Aorta (tissue), 5 donors: ENCODE measurements at regions not wholly inside any gene's neighbourhood (a gene's known extent, or its start where the extent isn't known, plus 50 kb on each side); places are given as distances from the start of the nearest gene placed in this dataset.
A peak's percentile ranks its signal among the peaks of the same experiment; 100 is the strongest.

ENCODE experiments used
- ATAC-seq: fragments of 200-7000 bp; cut with Tn5 transposase; one replicate; pipeline ENCODE4 v1.9.1; 2022; ENCODE audit warnings: moderate library complexity; ENCODE audit not compliant: low FRiP score
- DNase-seq, 2 donors: peaks; one replicate each; pipeline ENCODE4 v3.0.0-alpha.2; 2020
- H3K27ac ChIP-seq, 2 donors: one replicate each; pipeline ENCODE4 v1.5.1; 2013; ENCODE audit warnings: low read length in 2 of 2, mild to moderate bottlenecking in 2 of 2, moderate library complexity in 2 of 2, control low read depth in 1 of 2, inconsistent platforms in 1 of 2, low read depth in 1 of 2
- H3K27me3 ChIP-seq, 2 donors: one replicate each; pipeline ENCODE4 v1.6.1; 2013; ENCODE audit warnings: control low read depth in 1 of 2, low read length in 1 of 2, mild to moderate bottlenecking in 1 of 2, moderate library complexity in 1 of 2; ENCODE audit not compliant: insufficient read depth in 2 of 2, control insufficient read depth in 1 of 2
- H3K36me3 ChIP-seq, 2 donors: one replicate each; pipeline ENCODE4 v1.6.1; 2013; ENCODE audit warnings: control low read depth in 1 of 2, low read length in 1 of 2, mild to moderate bottlenecking in 1 of 2; ENCODE audit not compliant: insufficient read depth in 2 of 2, control insufficient read depth in 1 of 2
- H3K4me1 ChIP-seq, 2 donors: one replicate each; pipeline ENCODE4 v1.6.1; 2013; ENCODE audit warnings: low read length in 2 of 2, control low read depth in 1 of 2, mild to moderate bottlenecking in 1 of 2, moderate library complexity in 1 of 2; ENCODE audit not compliant: insufficient read depth in 2 of 2, control insufficient read depth in 1 of 2
- H3K4me3 ChIP-seq, 2 donors: one replicate each; pipeline ENCODE4 v1.5.1; 2013; ENCODE audit warnings: low read length in 2 of 2, control low read depth in 1 of 2, mild to moderate bottlenecking in 1 of 2
- H3K9me3 ChIP-seq: one replicate; pipeline ENCODE4 v1.6.1; 2013; ENCODE audit warnings: mild to moderate bottlenecking, low read length; ENCODE audit not compliant: control insufficient read depth
- WGBS, 2 donors: extraction: QIAGEN DNeasy Blood & Tissue Kit; methylation state at CpG; one replicate each; pipeline ENCODE4 v1.1.7; 2013; 5-methylcytosine and 5-hydroxymethylcytosine counted together
- intact Hi-C, 2 donors: fragments of 100-400 bp; cut with DNase I; formaldehyde crosslinking; loops; one replicate each; pipeline versions ENCODE4 v1.14.2 to v1.15.0; 2022
- donor health status: healthy with polysubstance abuse.
- donor health status: Bipolar disorder and iron deficiency.
- donor health status: DM: no; HTN: no; CAD: no.
- donor health status: DM: no; HTN: no; CAD: no.
- donor health status: DM: yes; HTN: yes; CAD: no.

- Histone ChIP-seq H3K27ac (no peak overlapping the region), H3K4me3 (no peak overlapping the region), H3K4me1 (no peaks in the 10 kb centered on the region), H3K27me3 (no peaks in the 10 kb centered on the region), H3K36me3 (no peaks in the 10 kb centered on the region), H3K9me3 (no peaks in the 10 kb centered on the region)
- DNase-seq (no peak), ATAC-seq (peak; percentile 33)
- 89 to 94% methylated on average over 4 of the region's 4 CpGs for WGBS, 2 donors
- intact Hi-C loops = no loop called here
Measured at GRCh38 chr5:129163810-129164378, 69.3 kb downstream of the ISOC1 start.

- no peak overlapping the region for H3K4me3 ChIP-seq
- H3K9me3 ChIP-seq = no peaks in the 10 kb centered on the region
- DNase-seq = no peak
- no peaks in the 10 kb centered on the region for H3K36me3 ChIP-seq
- H3K4me1 ChIP-seq = no peaks in the 10 kb centered on the region
- ATAC-seq = no peak
- WGBS, 2 donors = 41 to 50% methylated on average over 1 of the region's 1 CpG
- intact Hi-C loops = no loop called here
- H3K27me3 ChIP-seq = no peaks in the 10 kb centered on the region
- H3K27ac ChIP-seq = no peak overlapping the region
Measured at GRCh38 chr5:129170050-129170449, 75.5 kb downstream of the ISOC1 start.

GRCh38 chr5:129171194-129171944, 76.8 kb downstream of the ISOC1 start:
- Histone ChIP-seq H3K27ac (no peak overlapping the region), H3K9me3 (no peaks in the 10 kb centered on the region), H3K36me3 (no peaks in the 10 kb centered on the region), H3K27me3 (no peaks in the 10 kb centered on the region), H3K4me1 (no peaks in the 10 kb centered on the region), H3K4me3 (no peak overlapping the region)
- DNase-seq (no peak), ATAC-seq (no peak)
- WGBS, 2 donors = 78 to 86% methylated on average over 2 of the region's 2 CpGs
- intact Hi-C loops = no loop called here

GRCh38 chr5:129172580-129172979, 78.0 kb downstream of the ISOC1 start:
- no peaks in the 10 kb centered on the region for H3K36me3 ChIP-seq
- ATAC-seq (no peak), DNase-seq (no peak)
- no peaks in the 10 kb centered on the region for H3K27me3 ChIP-seq
- H3K9me3 ChIP-seq = no peaks in the 10 kb centered on the region
- H3K27ac ChIP-seq = no peak overlapping the region
- no peak overlapping the region for H3K4me3 ChIP-seq
- intact Hi-C loops = no loop called here
- H3K4me1 ChIP-seq = no peaks in the 10 kb centered on the region

GRCh38 chr5:129173771-129174170, 79.2 kb downstream of the ISOC1 start:
- no peak overlapping the region for H3K4me3 ChIP-seq
- H3K36me3 ChIP-seq = no peaks in the 10 kb centered on the region
- H3K9me3 ChIP-seq = no peaks in the 10 kb centered on the region
- H3K27me3 ChIP-seq = no peaks in the 10 kb centered on the region
- no peak overlapping the region for H3K27ac ChIP-seq
- no peak for DNase-seq
- intact Hi-C loops = no loop called here
- no peak for ATAC-seq
- no peaks in the 10 kb centered on the region for H3K4me1 ChIP-seq

GRCh38 chr5:129174480-129174879, 79.9 kb downstream of the ISOC1 start:
- WGBS, 2 donors = 86 to 91% methylated on average over 2 of the region's 2 CpGs
- ATAC-seq (no peak), DNase-seq (no peak)
- Histone ChIP-seq H3K27ac (no peak overlapping the region), H3K36me3 (no peaks in the 10 kb centered on the region), H3K27me3 (no peaks in the 10 kb centered on the region), H3K4me3 (no peak overlapping the region), H3K9me3 (no peaks in the 10 kb centered on the region), H3K4me1 (no peaks in the 10 kb centered on the region)
- intact Hi-C loops = no loop called here

GRCh38 chr5:129177451-129177850, 82.9 kb downstream of the ISOC1 start:
- no peaks in the 10 kb centered on the region for H3K27me3 ChIP-seq
- DNase-seq = no peak
- no peak overlapping the region for H3K4me3 ChIP-seq
- H3K4me1 ChIP-seq = no peaks in the 10 kb centered on the region
- ATAC-seq = no peak
- intact Hi-C loops = no loop called here
- H3K36me3 ChIP-seq = no peaks in the 10 kb centered on the region
- H3K9me3 ChIP-seq = no peaks in the 10 kb centered on the region
- H3K27ac ChIP-seq = no peak overlapping the region

GRCh38 chr5:129199308-129199707, 104.8 kb downstream of the ISOC1 start:
- Histone ChIP-seq H3K4me1 (peaks cover 0 to 3% of the 10 kb centered on the region in 2 donors), H3K9me3 (no peaks in the 10 kb centered on the region), H3K27ac (no peak overlapping the region), H3K36me3 (no peaks in the 10 kb centered on the region), H3K27me3 (no peaks in the 10 kb centered on the region), H3K4me3 (no peak overlapping the region)
- intact Hi-C loops = no loop called here
- no peak for DNase-seq
- no peak for ATAC-seq
- 84 to 86% methylated on average over 3 of the region's 3 CpGs for WGBS, 2 donors

- intact Hi-C loops = no loop called here
- WGBS, 2 donors = 73 to 89% methylated on average over 1 of the region's 1 CpG
Measured at GRCh38 chr5:129204525-129204924, 110.0 kb downstream of the ISOC1 start.

More at GRCh38 chr5:129204525-129204924, 110.0 kb downstream of the ISOC1 start:
- H3K27me3 ChIP-seq = no peaks in the 10 kb centered on the region
- H3K4me1 ChIP-seq = peaks cover 0 to 3% of the 10 kb centered on the region in 2 donors
- no peaks in the 10 kb centered on the region for H3K36me3 ChIP-seq
- H3K4me3 ChIP-seq = no peak overlapping the region
- H3K27ac ChIP-seq = no peak overlapping the region
- H3K9me3 ChIP-seq = no peaks in the 10 kb centered on the region
- DNase-seq (no peak), ATAC-seq (no peak)
